A673 (cell line): ENCODE measurements at regions not wholly inside any gene's neighbourhood (a gene's known extent, or its start where the extent isn't known, plus 50 kb on each side); places are given as distances from the start of the nearest gene placed in this dataset.

Experiments used
- EZH2 ChIP-seq: fragments of 200-600 bp; sonication (generic); IDR thresholded peaks from 2 replicates; pipeline ENCODE4 v1.6.1; 2017; ENCODE audit warnings: borderline replicate concordance, low read depth, mild to moderate bottlenecking, mixed read lengths, antibody characterized with exemption, low read length; ENCODE audit not compliant: poor library complexity, severe bottlenecking
- TF ChIP-seq, protein P1 (sequence below): fragments of 300-800, 200-600 bp; sonication (generic); conservative IDR thresholded peaks from 2 replicates; pipeline ENCODE4 v1.5.1; 2017; ENCODE audit warnings: low read depth, mild to moderate bottlenecking, antibody characterized with exemption, low read length, moderate library complexity, mixed read lengths

DNA sequence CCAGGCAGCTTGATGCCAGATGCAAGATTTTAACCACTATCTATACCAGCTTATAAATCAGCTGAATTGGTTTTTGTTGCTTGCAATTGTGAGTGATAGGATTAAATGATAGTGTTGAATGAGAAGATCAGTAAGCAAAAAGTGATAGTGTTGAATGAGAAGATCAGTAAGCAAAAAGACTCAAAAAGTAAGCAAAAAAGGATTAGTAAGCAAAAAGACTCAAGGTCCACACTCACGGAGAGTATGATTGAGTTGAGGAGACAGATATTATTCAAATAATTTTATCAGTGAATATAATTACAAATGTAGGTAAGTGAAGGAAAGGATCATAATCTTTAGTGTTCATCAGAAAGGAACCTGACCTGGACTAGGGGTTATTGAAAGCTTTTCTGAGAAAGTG is 58.0 kb upstream of the ARRDC3 start:
- TF ChIP-seq, protein P1, sequence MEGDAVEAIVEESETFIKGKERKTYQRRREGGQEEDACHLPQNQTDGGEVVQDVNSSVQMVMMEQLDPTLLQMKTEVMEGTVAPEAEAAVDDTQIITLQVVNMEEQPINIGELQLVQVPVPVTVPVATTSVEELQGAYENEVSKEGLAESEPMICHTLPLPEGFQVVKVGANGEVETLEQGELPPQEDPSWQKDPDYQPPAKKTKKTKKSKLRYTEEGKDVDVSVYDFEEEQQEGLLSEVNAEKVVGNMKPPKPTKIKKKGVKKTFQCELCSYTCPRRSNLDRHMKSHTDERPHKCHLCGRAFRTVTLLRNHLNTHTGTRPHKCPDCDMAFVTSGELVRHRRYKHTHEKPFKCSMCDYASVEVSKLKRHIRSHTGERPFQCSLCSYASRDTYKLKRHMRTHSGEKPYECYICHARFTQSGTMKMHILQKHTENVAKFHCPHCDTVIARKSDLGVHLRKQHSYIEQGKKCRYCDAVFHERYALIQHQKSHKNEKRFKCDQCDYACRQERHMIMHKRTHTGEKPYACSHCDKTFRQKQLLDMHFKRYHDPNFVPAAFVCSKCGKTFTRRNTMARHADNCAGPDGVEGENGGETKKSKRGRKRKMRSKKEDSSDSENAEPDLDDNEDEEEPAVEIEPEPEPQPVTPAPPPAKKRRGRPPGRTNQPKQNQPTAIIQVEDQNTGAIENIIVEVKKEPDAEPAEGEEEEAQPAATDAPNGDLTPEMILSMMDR: no peak
- TF ChIP-seq EZH2: no peak
